ENCODE measurements at regions not wholly inside any gene's neighbourhood (a gene's known extent, or its start where the extent isn't known, plus 50 kb on each side); places are given as distances from the start of the nearest gene placed in this dataset.

DNA sequence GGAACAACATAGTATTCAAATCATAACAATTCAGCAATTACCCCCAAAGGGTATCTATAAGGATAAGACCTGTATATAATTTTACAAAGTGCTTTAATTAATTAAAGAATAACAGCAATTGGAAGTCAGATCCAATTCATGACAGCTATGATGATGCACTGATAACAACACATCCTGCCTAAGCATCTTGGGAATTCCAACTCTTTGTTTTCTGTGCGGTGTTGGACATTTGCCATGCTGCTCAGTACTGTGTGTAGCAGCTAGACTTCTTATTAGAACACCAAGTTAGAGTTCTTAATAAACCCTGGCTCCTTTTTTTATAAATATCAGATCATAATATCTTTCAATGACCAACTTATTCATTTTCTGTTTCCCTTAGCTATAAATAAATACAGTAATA, 209.0 kb downstream of the SEC61B start:
- TF ChIP-seq RBBP5 (IDR thresholded peaks at IDR 0.05; ENCODE audit: borderline replicate concordance, low read depth, low read length), result no peak
- TF ChIP-seq, protein P1, sequence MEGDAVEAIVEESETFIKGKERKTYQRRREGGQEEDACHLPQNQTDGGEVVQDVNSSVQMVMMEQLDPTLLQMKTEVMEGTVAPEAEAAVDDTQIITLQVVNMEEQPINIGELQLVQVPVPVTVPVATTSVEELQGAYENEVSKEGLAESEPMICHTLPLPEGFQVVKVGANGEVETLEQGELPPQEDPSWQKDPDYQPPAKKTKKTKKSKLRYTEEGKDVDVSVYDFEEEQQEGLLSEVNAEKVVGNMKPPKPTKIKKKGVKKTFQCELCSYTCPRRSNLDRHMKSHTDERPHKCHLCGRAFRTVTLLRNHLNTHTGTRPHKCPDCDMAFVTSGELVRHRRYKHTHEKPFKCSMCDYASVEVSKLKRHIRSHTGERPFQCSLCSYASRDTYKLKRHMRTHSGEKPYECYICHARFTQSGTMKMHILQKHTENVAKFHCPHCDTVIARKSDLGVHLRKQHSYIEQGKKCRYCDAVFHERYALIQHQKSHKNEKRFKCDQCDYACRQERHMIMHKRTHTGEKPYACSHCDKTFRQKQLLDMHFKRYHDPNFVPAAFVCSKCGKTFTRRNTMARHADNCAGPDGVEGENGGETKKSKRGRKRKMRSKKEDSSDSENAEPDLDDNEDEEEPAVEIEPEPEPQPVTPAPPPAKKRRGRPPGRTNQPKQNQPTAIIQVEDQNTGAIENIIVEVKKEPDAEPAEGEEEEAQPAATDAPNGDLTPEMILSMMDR (IDR thresholded peaks at IDR 0.05; ENCODE audit: control extremely low read depth in 1 of 3, insufficient read depth in 1 of 3, low read depth in 1 of 3, low read length in 3 of 3), result no peak
- TF ChIP-seq ZNF274 (IDR thresholded peaks at IDR 0.05; ENCODE audit: borderline replicate concordance, extremely low read depth, low read length), result no peak
- TF ChIP-seq POLR2AphosphoS5 (IDR thresholded peaks at IDR 0.05; ENCODE audit: low read depth, low read length), result no peak
- no peak for TF ChIP-seq POLR2A (IDR thresholded peaks at IDR 0.05; ENCODE audit: control extremely low read depth in 1 of 2, low read depth in 2 of 2, low read length in 2 of 2)
